ENCODE measurements at regions not wholly inside any gene's neighbourhood (a gene's known extent, or its start where the extent isn't known, plus 50 kb on each side); places are given as distances from the start of the nearest gene placed in this dataset.

DNA sequence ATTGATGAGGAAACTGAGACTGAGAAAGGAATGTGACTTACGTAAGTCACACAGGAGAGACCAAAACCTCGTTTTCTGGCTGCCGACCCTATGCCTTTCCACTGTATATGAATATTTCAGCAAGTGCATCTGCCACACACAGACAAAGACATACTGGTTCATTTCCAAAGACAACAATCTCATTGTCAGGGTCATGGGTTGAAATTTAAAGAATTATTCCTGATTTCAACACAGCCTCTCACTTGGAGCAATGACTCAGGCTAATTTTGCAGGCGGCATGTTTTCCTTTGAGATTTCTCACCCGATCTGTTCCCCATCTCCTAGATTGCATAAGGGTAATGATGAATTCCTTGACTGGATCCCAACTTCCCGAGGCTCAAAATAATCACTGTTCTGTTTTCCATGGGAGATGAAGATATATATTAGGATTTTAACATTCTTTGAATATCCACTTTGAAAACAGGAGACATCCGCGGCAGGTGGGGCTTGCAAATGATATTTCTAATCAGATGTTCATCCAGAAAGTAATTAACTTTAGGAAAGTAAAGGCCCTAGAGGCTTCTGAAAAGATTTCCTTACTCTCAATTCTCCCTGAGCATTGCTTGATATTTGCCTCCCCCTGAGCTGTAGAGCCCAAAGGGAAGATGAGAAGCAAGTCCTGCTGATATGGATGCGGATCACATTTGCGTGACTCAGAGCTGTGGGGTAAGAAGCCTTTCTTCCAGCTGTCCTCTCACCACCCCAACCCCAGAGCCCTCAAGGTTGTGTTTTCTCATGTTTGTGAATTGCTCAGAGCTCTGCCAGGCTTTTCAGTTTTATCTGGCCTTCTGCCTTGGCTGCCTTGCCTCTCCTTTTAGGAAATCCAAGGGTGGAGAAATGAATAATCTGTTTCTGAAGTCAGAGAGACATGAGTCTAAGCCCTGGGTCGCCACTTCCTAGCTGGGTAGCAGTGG is 361.1 kb upstream of the BOD1L1 start:
- no peak for DNase-seq (ENCODE audit: extremely low spot score, unreplicated experiment)
- Mint-ChIP-seq H3K27me3 (ENCODE audit: unreplicated experiment) (no peaks in the 10 kb centered on the region), H3K4me1 (ENCODE audit: unreplicated experiment) (peaks cover 91% of the 10 kb centered on the region), H3K4me3 (ENCODE audit: unreplicated experiment) (peak overlapping the region; percentile 19), H3K9me3 (ENCODE audit: unreplicated experiment) (no peaks in the 10 kb centered on the region), H3K36me3 (ENCODE audit: unreplicated experiment) (no peaks in the 10 kb centered on the region), H3K27ac (ENCODE audit: unreplicated experiment) (peak overlapping the region; percentile 88)
- TF ChIP-seq, protein P1, sequence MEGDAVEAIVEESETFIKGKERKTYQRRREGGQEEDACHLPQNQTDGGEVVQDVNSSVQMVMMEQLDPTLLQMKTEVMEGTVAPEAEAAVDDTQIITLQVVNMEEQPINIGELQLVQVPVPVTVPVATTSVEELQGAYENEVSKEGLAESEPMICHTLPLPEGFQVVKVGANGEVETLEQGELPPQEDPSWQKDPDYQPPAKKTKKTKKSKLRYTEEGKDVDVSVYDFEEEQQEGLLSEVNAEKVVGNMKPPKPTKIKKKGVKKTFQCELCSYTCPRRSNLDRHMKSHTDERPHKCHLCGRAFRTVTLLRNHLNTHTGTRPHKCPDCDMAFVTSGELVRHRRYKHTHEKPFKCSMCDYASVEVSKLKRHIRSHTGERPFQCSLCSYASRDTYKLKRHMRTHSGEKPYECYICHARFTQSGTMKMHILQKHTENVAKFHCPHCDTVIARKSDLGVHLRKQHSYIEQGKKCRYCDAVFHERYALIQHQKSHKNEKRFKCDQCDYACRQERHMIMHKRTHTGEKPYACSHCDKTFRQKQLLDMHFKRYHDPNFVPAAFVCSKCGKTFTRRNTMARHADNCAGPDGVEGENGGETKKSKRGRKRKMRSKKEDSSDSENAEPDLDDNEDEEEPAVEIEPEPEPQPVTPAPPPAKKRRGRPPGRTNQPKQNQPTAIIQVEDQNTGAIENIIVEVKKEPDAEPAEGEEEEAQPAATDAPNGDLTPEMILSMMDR (IDR thresholded peaks at IDR 0.05), result no peak

DNA sequence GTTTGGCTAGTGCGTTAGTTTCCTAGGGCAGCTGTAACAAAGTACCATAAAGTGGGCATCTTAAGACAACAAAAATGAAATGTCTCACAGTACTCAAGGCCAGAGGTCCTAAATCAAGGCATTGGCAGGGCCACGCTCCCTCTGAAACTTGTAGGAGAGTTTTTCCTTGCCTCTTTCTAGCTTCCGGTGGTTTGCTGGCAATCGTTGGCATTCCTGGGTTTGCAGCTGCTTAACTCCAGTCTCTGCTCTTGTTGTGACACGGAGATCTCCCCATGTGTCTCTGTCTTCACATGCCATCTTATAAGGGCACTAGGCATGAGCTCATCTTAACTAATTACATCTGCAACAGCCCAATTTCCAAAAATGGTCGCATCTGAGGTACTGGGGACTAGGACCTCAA is 362.0 kb upstream of the BOD1L1 start:
- H3K4me1 Mint-ChIP-seq (ENCODE audit: unreplicated experiment), result peaks cover 97% of the 10 kb centered on the region
- no peaks in the 10 kb centered on the region for H3K9me3 Mint-ChIP-seq (ENCODE audit: unreplicated experiment)
- H3K27me3 Mint-ChIP-seq (ENCODE audit: unreplicated experiment), result no peaks in the 10 kb centered on the region
- H3K36me3 Mint-ChIP-seq (ENCODE audit: unreplicated experiment), result no peaks in the 10 kb centered on the region
- peak overlapping the region; percentile 33 for H3K4me3 Mint-ChIP-seq (ENCODE audit: unreplicated experiment)
- peak overlapping the region; percentile 88 for H3K27ac Mint-ChIP-seq (ENCODE audit: unreplicated experiment)
- DNase-seq (ENCODE audit: extremely low spot score, unreplicated experiment), result no peak
- TF ChIP-seq, protein P1 (IDR thresholded peaks at IDR 0.05), result no peak

DNA sequence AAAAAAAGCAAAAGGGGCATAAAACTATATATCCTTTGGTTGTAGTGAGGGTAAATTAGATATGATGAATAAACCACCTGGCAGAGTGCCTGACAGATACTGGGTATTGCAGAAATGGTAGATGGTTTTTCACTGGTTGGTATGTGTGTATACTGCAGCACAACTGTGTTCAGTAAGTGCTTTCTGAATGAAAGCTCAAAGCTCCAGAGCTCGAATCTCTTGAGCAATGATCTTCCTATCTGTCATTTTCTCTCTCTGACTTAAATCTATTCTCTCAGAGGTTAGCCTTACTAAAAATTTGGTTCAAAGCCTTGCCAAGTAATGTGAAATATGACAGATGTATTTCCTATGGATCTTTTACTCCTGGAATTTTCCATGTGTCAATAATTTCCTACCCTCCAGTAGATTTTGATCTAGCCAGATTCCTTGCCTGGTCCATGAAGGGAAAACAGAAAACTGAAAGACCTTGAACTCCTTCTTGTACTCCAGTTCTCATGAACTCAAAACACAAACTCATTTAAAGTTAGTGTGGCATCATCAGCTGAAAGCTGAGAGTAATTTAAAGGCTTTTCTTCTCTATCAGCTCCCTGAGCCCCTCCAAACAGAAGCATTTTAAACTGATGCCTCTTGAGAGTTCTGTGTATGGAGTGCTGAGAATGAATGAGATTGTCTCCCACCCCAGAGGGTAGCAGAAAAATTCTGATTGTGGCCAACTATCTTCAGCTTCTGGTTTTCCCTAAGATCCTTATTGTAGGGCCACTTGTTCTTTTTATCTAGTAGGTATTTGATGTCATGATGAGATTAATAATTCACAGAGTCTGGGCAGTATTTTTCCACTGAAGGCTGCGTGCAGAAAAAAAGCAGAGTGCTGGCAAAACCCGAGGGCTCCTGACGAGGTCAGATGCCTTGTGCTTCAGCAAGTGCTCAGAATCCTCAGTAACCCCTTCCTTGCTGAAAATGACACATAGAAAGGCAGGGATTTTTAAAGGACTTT is 363.4 kb upstream of the BOD1L1 start:
- peak overlapping the region; percentile 88 for H3K27ac Mint-ChIP-seq (ENCODE audit: unreplicated experiment)
- no peaks in the 10 kb centered on the region for H3K27me3 Mint-ChIP-seq (ENCODE audit: unreplicated experiment)
- H3K4me1 Mint-ChIP-seq (ENCODE audit: unreplicated experiment), result peaks cover 93% of the 10 kb centered on the region
- DNase-seq (ENCODE audit: extremely low spot score, unreplicated experiment), result no peak
- peaks cover 2% of the 10 kb centered on the region for H3K36me3 Mint-ChIP-seq (ENCODE audit: unreplicated experiment)
- H3K4me3 Mint-ChIP-seq (ENCODE audit: unreplicated experiment), result peak overlapping the region; percentile 43
- TF ChIP-seq, protein P1 (IDR thresholded peaks at IDR 0.05), result no peak
- H3K9me3 Mint-ChIP-seq (ENCODE audit: unreplicated experiment), result peaks cover 4% of the 10 kb centered on the region

DNA sequence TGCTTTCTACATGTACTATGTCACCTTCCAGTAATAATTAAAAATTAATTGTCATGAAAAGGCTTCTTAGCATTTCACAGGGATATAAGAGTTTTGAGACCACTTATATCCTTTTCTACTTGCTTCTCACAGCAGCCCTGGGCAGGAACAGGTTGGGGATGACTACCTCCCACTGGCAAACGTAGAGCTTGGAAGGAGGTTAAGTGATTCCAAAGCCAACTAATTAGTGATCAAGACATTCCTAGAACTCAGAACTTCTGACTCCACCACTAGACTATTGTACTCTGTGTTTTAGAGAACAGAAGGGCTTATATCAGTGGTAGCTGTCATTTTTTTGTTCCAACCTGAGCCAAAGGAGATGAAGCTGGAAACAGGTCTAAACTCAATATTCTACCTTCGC is 364.5 kb upstream of the BOD1L1 start:
- TF ChIP-seq, protein P1 (IDR thresholded peaks at IDR 0.05), result no peak
- H3K4me3 Mint-ChIP-seq (ENCODE audit: unreplicated experiment), result no peak overlapping the region
- no peaks in the 10 kb centered on the region for H3K27me3 Mint-ChIP-seq (ENCODE audit: unreplicated experiment)
- H3K9me3 Mint-ChIP-seq (ENCODE audit: unreplicated experiment), result peaks cover 4% of the 10 kb centered on the region
- H3K4me1 Mint-ChIP-seq (ENCODE audit: unreplicated experiment), result peaks cover 81% of the 10 kb centered on the region
- peak overlapping the region; percentile 88 for H3K27ac Mint-ChIP-seq (ENCODE audit: unreplicated experiment)
- DNase-seq (ENCODE audit: extremely low spot score, unreplicated experiment), result no peak
- H3K36me3 Mint-ChIP-seq (ENCODE audit: unreplicated experiment), result peaks cover 2% of the 10 kb centered on the region
